GM19351 (cell line): ENCODE measurements at regions not wholly inside any gene's neighbourhood (a gene's known extent, or its start where the extent isn't known, plus 50 kb on each side); places are given as distances from the start of the nearest gene placed in this dataset.

Source experiments
- ATAC-seq: cut with Tn5 transposase; IDR thresholded peaks from one replicate; pipeline ENCODE4 v1.9.1; 2021; ENCODE audit warnings: mild to moderate bottlenecking, moderate library complexity; ENCODE audit not compliant: unreplicated experiment

DNA sequence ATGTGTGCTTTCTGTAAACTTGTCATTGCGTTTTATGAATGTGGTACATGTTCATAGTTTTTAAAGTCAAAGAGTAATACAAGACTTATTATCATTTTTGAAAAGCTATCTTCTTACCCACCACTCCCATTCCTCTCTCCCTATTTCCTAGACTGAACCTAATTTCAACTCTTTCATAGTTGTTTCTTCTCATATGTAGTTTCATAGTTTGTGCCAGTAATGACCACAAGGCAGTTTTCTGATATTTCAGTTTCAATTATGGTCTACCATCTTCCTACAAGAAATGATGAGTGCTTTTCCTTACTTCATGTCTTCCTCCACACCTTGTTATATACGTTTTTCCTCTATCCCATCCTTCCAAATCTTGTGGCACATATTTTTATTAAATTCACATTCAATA, 445.0 kb upstream of the GOLIM4 start:
- no peak for ATAC-seq

DNA sequence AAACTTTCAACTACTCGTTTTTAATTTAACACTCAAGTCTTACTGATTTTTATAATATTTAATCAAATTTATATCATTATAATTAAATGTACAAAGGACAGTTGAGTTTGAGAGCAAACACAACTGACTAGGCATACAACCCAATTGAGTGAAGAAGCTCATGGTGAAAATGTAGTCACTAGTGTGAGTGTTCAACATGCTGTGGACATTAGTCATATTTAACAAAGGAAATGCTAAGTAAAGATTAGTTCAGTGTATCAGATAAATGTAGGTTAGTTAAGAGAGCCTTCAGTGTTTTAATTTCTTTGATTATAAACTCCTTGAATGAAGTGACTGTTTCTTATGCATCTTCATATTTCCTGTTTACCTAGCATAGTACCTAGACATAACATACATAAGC, 444.2 kb upstream of the GOLIM4 start:
- no peak for ATAC-seq

DNA sequence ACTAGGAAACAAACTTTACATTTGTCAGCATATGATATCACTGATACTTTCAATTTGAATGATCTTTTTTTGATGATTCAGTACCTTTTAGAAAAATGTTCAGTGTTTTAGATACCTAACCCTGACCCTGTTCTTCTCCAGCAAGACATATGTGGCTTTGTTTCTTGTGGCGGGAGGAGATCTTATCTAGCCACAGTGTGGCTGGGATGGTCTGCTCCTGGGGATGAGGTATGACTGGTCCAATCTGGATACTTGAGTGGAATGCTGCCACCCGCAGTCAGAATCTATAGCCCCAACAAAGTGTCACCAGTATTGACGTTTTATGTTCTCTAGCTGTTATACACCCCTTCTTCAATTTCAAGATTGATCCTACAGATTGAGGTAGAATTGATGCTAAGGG, 439.0 kb upstream of the GOLIM4 start:
- no peak for ATAC-seq

DNA sequence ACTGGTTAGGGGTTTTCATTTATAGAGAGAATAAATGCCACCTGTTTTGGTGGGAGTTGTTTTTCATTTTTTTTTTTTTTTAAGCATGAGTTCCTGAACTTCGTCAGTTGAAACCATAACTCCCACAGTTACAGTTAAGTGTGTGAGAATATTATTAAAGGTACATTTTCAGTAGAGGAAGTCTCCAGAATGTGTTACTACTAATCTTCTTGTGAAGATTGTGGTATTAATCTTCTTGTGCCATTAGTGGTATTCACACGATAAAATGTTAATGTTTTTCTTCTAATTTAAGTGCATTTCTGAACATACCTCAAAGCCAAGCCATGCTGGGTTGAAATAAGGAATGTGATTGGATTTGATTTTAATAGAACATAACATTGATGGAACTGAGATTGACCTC, 437.9 kb upstream of the GOLIM4 start:
- ATAC-seq = no peak

DNA sequence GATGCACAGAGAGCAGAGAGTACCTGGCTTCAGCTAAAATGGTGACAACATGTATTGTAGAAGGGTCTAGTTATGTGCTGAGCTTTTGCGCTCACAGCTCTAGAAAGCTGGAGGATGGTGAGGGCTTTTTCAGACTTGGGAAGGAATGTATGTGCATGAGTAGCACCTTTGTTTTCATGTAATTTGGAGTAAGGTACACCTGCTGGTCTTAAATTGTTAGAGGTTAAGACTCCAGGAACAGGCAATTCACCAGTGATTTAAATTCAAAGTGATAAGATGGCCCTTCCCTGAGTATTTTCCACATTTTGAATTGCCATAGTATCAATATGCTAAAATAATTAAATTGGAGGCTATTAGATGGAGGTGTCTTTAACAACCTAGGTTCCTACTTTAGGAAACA, 436.4 kb upstream of the GOLIM4 start:
- no peak for ATAC-seq

DNA sequence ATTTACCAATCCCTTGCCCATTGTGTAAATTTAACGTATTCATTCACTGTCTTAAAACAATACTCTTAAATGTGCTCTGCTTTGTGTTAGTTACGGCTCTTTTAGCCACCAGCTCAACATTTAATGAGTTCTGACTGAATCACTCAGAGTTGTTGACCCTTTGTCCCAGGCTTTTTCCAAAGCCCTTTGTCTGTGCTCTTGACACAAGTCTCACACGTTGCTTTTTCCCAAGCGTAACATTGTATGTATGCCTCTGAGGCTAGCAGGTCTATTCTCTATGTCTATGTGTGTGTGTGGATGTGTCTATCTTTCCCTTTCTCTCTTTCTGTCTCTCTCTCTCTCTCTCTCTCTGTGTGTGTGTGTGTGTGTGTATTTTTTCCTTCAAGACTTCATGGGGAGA, 435.4 kb upstream of the GOLIM4 start:
- no peak for ATAC-seq

DNA sequence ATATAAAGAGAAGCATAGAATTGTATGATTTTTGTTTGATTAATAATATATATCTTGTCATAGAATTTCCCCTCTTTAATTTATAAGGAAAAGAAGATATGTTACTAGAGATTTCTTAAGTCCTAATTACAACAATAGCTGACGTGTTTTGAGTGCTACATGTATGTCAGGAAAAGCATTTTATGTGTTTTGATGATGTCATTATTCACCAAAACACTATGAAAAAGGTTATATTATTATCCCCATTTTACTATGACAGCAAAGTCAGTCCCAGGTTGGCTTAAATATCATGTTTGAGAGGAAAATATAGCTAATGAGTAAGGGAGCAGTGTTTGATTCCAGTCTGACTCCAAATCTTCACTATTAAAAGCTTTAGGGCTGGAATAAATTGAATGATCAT, 428.4 kb upstream of the GOLIM4 start:
- ATAC-seq = no peak

DNA sequence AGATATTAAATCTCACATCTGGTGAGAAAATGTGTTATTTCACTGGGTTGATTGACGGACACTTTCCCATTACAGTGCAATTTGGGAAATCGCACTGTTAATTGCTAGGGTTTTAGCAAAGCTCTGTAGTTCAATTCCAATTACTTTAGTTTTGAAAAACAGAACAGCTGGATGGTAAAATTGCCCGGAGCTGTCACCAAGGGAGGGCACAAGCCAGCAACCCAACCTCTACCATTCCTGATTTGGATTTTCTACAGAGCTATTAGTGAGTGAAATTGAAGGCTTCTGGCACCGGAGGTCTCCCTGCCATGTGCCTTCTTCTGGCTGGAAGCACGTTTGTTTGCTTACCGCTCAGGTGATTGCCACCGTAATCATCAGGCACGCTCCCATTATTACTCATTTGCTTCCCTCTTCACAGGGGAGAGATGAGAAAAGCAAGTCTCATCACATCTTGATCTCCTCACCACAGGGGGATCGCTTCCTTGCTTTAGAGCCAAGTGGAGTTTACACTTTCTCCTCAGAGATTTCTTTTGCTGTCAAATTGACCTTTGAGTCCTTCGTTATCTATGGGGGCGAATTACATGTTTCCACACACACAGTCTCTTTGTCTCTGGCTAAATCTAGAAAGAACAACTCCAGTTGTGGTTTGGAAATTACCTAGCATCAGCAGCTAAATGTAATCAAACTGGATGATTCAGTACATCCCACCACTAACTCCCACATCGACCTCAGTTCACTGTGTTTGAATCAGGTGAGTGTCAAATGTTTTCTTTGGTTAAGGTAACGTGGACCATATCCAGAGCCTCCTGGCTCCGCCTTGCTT, 421.7 kb upstream of the GOLIM4 start:
- peak; percentile 59 for ATAC-seq

DNA sequence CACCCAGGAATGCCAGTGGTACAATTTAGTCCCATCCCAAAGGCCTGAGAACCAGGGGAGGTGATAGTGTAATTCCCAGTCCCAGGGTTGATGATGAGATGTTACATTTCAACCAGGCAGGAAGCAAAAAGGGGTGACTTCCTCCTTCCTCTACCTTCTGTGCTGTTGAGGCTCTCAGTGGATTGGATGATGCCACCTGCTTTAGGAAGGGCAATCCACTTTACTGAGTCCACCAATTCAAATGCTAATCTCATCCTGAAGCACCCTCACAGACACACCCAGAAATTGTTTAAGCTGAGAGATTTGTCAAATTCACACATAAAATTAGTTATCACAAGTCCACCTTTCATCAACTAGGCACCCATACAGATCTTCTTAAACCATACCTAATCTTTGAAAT, 418.5 kb upstream of the GOLIM4 start:
- no peak for ATAC-seq

DNA sequence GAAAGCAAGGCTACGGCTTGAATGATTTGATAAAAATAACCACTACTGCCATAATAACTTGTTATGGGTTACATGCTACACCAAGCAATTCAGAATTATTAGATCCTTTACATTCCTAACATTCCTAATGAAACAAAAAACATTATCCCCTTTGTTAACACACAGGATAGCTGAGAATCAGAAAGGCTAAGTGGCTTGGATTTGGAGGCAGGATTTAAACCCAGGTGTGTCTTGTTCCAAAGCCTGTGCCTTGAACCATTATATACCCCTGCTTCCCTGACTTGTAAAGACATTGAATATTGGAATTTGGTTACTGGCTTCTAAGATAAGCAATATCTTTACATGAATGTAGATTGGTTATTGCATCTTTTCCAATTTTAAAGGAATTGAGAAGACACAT, 417.1 kb upstream of the GOLIM4 start:
- ATAC-seq = no peak

DNA sequence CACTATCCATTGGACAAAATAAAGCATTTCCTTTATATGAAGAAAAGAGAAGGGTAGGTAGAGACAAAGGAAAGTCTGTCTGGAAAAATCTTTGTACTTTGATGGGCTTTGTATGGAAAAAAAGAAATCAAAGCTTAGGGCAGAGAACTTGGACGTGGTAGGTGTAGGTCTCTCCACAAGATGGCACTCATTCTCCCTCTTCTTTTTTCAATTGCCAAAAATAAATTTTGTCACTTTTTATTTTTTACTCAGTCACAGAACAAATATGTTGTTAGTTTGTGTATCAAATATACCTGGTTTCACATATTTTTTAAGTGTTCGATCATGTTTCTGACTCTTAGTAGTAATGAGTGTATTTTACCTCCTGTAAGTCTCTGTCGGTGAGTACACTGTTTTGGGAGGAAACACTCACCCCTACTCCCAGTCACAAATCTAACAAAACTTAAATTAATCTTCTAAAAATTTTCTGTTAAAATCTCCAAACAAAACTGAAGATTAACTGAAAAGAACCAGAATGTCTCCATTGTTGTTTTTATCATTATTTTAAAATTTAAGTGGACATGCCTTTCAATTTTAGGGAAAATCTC, 415.8 kb upstream of the GOLIM4 start:
- no peak for ATAC-seq

DNA sequence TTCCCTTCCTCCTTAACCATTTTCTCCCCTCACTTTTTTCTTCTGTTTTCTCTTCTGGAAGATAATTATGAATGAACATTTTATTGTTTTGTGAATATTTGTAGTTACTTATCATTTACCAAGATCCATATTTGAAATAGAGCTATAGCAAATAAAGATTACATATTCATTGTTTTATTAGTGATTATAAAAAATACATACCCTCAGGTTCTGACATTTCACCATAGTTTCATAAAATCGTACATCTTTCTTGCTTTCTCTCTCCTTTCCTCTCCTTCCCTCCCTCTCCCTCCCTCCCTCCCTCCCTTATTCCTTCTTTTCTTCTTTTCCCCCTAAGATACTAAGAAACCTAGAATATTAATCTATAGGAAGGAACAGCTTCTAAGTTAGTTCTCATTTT, 410.9 kb upstream of the GOLIM4 start:
- ATAC-seq = no peak

DNA sequence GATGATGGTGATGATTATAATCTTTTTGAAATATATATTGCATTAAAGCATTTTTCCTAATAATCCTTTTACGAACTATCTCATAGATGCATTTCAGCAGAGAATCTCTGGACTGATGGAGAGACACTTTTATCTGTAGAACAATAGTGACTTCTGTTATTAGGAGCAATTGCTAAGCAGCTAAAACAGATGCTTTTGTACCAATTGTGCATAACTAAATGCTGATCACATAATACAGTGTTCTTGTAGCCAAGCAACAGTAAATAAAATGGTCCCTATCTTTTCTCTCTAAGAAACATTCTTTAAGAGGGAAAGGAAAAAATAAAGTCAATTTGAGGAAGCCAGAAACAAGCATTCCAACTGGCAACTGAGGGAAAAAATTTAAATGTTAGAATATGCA, 405.8 kb upstream of the GOLIM4 start:
- no peak for ATAC-seq

DNA sequence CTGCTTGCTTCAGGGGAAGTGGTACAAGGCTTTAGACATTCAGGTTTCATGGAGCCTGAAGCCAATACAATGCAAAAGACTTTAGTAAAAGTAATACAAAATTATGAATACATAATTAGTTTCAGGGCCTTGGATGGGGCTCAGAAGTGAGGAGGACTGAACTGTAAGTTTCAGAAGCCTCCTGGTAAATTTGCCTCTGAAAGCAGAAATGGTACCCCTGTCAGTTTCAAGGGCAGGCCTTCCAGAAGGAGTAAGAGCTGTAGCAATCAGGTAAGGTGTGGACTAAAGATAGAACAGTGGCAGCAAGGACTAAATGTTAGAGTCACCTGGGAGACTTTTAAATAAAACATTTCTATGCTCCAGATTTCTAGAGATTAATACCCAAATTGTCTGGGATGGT, 402.5 kb upstream of the GOLIM4 start:
- no peak for ATAC-seq

DNA sequence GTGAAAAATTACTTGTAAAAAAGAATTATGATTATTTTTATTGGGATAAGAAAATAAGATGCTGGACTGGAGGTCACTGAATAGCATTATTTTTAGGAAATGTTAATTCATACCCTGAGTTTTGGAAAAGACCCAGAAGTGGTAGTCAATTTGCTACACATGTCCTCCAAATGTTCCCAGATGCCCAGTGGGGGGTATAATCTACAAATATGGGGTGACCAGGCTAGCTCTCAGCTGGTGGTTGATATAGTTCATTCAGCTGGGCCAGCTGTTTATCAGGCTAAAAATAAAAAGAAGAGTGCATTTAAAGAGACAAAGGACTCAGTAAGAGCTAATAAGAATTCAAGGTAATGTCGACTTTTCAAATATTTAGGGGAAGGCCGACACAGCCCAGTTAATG, 402.0 kb upstream of the GOLIM4 start:
- ATAC-seq = no peak

DNA sequence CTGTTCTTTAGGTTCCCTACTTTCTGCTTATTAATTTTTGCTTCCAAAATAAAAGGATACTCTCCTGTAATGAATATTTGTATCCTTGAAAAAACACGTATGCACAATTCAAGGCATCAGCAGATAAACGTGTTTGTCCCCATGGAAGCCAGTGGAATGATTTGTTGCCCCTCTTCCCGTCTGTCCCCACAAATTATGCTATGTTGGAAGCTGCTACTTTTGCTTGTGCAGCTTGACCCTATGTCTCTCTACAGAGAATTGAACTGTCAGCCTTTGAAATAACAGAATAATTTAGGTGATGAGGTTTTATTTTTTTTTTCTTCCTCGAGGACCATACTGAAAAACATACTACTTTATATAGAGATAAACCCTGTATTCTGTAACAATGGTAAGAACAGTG, 401.5 kb upstream of the GOLIM4 start:
- no peak for ATAC-seq

DNA sequence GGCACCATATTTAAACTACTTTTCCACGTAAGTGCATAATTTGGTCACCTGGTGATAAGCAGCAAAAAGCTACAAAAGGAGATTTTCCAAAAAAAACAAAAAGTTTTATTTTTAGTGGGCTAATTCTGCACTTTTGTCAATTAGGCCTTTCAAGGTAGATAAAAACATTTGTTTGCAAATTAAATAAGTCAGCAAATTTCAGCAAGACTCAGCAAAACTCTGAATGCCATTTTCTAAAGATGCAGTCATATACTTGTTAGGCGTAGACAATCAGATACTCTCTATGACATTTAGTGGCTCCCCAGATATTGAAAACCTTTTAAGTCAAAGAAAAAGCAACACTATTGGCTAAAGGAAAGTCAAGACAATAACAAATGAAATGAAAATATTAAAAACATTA, 400.2 kb upstream of the GOLIM4 start:
- no peak for ATAC-seq

DNA sequence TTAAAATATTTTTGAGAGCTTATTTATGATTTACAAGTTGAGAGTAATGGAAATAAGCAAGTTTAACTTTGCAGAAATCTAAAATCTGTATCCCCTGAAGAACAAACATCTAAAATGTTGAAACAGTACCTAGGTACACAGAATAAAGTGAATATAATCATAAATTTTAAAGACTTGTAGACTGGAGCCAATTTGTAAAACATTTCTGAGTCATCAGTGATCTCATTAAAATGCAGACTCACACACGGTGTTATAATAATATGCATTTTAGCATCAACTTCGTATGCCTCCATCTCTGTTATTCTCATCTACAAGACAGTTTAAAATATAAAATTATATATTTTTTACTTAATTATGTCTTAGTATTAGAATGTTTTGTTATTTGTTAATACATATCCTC, 399.5 kb upstream of the GOLIM4 start:
- no peak for ATAC-seq

DNA sequence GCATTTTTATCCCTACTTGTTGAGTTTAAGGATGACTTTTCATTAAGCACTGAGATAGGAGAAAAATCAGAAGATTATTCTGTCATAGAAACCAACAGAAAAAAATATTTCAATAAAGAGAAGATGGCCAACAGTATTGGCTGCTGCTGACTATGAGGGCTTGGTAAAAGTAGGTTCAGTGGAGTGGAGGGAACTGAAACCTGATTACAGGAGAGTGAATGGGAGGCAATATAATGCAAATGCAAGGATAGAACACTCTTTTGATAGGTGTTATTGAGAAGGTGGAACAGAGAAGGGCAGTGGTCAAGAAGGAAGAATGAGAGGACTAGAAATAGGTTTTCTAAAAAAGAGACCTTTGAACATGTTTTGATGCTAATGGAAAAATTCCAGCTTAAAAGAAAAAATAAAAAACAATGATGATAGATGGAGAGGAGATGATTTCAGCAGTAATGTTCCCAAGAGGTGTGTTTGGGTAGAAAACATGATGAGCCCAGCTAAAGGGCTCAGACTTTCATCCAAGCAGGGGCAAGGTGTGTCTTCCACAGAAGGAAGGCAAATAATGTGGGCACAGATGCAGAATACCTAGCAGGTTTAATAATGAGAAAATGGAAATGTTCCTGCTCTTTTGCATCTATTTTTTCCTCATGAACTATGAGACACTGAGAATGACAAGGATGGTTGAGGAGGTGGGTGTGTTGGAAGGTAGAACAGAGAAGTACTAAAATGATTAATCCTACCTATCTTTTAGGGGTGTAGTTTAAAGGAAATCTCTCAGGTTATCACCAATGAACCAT, 397.9 kb upstream of the GOLIM4 start:
- peak; percentile 55 for ATAC-seq

DNA sequence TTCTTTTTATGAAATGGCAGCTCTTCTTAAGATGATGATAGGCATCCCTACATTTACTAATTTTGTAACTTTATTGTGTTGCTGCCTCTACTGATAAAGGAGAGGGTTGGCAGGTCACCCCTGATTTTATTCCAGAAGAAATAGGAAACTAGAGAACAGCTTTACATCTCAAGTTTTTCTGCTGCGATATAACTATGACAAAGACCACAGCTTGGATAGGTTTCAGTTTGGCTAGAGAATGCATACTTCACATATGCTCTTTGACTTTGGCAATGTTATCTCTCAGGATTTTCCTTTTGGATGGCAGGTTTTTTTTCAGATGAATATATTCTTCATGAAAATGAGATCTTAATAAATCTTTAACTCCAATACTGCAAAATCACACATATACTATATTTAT, 395.3 kb upstream of the GOLIM4 start:
- no peak for ATAC-seq

DNA sequence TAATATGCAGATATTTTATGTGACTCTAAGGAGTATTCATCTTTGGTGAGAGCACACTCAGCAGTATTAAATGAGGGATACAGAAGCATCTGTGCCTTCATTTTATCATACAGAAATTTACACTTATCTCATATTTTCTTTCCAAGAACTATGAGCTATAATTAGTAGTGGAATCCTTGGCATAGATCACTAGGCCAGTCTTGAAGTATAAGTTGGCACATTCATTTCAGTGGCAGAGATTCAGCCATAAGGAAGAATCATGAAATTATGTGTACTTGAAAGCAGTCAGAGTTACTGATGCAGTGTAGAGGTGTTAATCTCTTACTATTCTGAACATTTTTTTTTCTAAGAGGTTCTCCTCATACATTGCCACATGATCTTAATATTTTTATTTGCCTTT, 393.6 kb upstream of the GOLIM4 start:
- no peak for ATAC-seq

DNA sequence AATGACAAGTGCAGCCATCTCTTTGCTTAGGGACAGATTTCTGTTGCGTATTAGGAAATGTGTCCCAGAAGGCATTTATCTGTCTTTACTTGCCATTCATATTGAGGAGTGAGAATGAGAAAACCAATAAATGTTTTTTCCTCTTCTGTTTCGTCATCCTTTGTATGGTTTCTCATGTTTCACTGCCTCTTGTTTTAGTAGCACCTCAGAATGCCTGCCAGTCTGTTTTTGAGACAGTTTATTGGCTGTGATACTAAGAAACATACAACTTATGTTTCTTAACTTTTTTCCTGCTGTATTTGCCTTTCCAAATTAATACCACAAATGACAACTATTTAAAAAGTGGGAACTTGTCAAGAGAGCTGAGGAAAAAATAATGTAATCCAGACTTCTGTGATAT, 390.2 kb upstream of the GOLIM4 start:
- no peak for ATAC-seq
